Psoas muscle (tissue), 7 donors: ENCODE measurements at regions not wholly inside any gene's neighbourhood (a gene's known extent, or its start where the extent isn't known, plus 50 kb on each side); places are given as distances from the start of the nearest gene placed in this dataset.

ENCODE experiments used
- ATAC-seq, 4 donors: fragments of 200-7000 bp; cut with Tn5 transposase; one replicate each; pipeline ENCODE4 v1.9.1; 2020; ENCODE audit warnings: moderate library complexity in 3 of 4, mild to moderate bottlenecking in 2 of 4
- DNase-seq, 2 donors: peaks; one replicate each; pipeline ENCODE4 v3.0.0-alpha.2; 2020
- H3K27ac ChIP-seq: fragments of 200-600 bp; one replicate; pipeline ENCODE4 v1.8.0; 2022
- H3K27me3 ChIP-seq, 3 donors: fragments of 200-600 bp in 1 of 3; one replicate each; pipeline versions ENCODE4 v1.6.1 to v1.8.0; 2013 to 2022; ENCODE audit warnings: low read length in 2 of 3, mild to moderate bottlenecking in 2 of 3, moderate library complexity in 1 of 3; ENCODE audit not compliant: insufficient read depth in 3 of 3
- H3K36me3 ChIP-seq, 2 donors: fragments of 200-600 bp in 1 of 2; one replicate each; pipeline versions ENCODE4 v1.6.1 to v1.8.0; 2013 to 2022; ENCODE audit warnings: low read depth in 1 of 2, mild to moderate bottlenecking in 1 of 2, moderate library complexity in 1 of 2; ENCODE audit not compliant: insufficient read depth in 1 of 2
- H3K4me1 ChIP-seq: fragments of 200-600 bp; one replicate; pipeline ENCODE4 v1.8.0; 2022
- H3K4me3 ChIP-seq: fragments of 200-600 bp; one replicate; pipeline ENCODE4 v1.8.0; 2022; ENCODE audit warnings: mild to moderate bottlenecking
- H3K9me3 ChIP-seq: fragments of 200-600 bp; one replicate; pipeline ENCODE4 v1.8.0; 2022
- WGBS, 3 donors: extraction: QIAGEN DNeasy Blood & Tissue Kit; methylation state at CpG; one replicate each; pipeline versions ENCODE4 v1.1.6 to v1.1.7; 2013; 5-methylcytosine and 5-hydroxymethylcytosine counted together
- intact Hi-C, 2 donors: fragments of 100-400 bp; cut with DNase I; formaldehyde crosslinking; loops; one replicate each; pipeline versions ENCODE4 v1.11.0 to v1.14.2; 2022
- TF ChIP-seq, protein P1 (sequence below): fragments of 200-600 bp; IDR thresholded peaks from one replicate; pipeline ENCODE4 v1.8.0; 2022; ENCODE audit warnings: antibody characterized with exemption
- donor health status: healthy with polysubstance abuse.
- donor health status: DM: no; HTN: no; CAD: no; lungs with moderate emphysema.
- donor health status: Bipolar disorder and iron deficiency.
- donor health status: healthy.
- donor health status: DM: yes; HTN: yes; CAD: no.
- donor health status: DM: no; HTN: no; CAD: no.
- donor health status: DM: yes; HTN: yes; CAD: no.

DNA sequence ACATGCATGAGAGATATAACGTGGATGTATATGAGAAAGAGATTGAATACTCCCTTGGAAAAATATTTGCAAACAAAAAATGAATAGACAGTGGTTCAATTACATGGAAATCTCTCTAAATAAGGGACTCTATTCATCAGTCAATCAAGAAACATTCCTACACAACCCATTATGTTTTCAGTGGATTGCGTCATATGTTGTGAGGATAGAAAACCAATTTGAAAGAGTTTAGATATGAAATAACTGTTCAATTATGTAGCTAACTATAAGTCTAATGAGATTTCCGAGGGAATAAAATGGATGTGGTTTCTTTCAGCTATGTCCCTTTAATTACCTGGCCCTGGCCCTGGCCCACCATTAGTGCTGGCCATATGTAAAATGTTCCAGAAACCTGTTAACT lies 86.7 kb upstream of the TMCO5A start:
- Histone ChIP-seq H3K27ac (no peak overlapping the region), H3K4me1 (no peaks in the 10 kb centered on the region), H3K4me3 (no peak overlapping the region), H3K36me3 (no peaks in the 10 kb centered on the region), H3K27me3 (no peaks in the 10 kb centered on the region), H3K9me3 (no peaks in the 10 kb centered on the region)
- WGBS, 3 donors = 80 to 84% (median 83%) methylated on average over 3 of the region's 3 CpGs
- DNase-seq (no peak), ATAC-seq (no peak)
- TF ChIP-seq, protein P1, sequence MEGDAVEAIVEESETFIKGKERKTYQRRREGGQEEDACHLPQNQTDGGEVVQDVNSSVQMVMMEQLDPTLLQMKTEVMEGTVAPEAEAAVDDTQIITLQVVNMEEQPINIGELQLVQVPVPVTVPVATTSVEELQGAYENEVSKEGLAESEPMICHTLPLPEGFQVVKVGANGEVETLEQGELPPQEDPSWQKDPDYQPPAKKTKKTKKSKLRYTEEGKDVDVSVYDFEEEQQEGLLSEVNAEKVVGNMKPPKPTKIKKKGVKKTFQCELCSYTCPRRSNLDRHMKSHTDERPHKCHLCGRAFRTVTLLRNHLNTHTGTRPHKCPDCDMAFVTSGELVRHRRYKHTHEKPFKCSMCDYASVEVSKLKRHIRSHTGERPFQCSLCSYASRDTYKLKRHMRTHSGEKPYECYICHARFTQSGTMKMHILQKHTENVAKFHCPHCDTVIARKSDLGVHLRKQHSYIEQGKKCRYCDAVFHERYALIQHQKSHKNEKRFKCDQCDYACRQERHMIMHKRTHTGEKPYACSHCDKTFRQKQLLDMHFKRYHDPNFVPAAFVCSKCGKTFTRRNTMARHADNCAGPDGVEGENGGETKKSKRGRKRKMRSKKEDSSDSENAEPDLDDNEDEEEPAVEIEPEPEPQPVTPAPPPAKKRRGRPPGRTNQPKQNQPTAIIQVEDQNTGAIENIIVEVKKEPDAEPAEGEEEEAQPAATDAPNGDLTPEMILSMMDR = no peak
- intact Hi-C loops = no loop called here

DNA sequence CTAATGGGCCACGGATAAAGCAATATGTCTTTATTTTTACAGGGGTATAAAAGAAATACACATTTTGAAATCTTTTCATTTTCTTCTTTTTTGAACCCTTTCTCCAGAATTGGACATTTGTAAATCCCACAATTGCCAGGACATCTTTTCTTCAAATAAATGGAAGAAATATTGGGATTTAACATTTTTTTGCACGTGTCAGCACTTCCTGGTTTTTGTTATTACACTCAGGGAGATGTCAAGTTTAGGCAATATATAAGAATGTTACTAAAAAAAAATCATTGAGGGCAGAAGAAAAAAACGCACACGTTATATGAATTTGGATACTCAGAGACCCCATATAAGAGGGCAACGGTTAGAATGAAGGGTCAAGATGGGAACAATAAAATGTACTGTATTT lies 78.3 kb upstream of the TMCO5A start:
- H3K27ac ChIP-seq = no peak overlapping the region
- H3K4me3 ChIP-seq = no peak overlapping the region
- H3K36me3 ChIP-seq = no peaks in the 10 kb centered on the region
- DNase-seq = no peak
- intact Hi-C loops = no loop called here
- no peaks in the 10 kb centered on the region for H3K4me1 ChIP-seq
- no peak for ATAC-seq
- no peaks in the 10 kb centered on the region for H3K9me3 ChIP-seq
- TF ChIP-seq, protein P1 = no peak
- no peaks in the 10 kb centered on the region for H3K27me3 ChIP-seq
- 81 to 89% (median 86%) methylated on average over 5 of the region's 5 CpGs for WGBS, 3 donors

DNA sequence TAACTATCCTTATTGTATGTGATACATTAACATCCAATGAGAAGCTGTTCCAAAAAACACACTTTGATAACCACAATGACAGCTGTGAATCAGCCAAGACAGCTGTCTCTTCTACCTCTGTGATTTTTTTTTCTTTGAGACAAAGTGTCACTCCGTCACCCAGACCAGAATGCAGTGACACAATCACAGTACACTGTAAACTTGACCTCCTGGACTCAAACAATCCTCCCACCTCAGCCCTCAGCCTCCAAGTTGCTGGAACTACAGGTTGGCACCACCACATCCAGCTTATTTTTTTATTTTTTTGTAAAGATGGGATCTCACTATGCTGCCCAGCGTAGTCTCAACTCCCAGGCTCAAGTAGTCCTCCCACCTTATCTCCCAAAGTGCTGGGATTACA lies 73.5 kb upstream of the TMCO5A start:
- intact Hi-C loops = no loop called here
- Histone ChIP-seq H3K27me3 (no peaks in the 10 kb centered on the region), H3K36me3 (no peaks in the 10 kb centered on the region), H3K27ac (no peak overlapping the region), H3K4me1 (no peaks in the 10 kb centered on the region), H3K4me3 (no peak overlapping the region), H3K9me3 (no peaks in the 10 kb centered on the region)
- TF ChIP-seq, protein P1 = no peak
- WGBS, 3 donors = 87 to 94% (median 90%) methylated on average over 2 of the region's 2 CpGs
- no peak for ATAC-seq
- DNase-seq = no peak

DNA sequence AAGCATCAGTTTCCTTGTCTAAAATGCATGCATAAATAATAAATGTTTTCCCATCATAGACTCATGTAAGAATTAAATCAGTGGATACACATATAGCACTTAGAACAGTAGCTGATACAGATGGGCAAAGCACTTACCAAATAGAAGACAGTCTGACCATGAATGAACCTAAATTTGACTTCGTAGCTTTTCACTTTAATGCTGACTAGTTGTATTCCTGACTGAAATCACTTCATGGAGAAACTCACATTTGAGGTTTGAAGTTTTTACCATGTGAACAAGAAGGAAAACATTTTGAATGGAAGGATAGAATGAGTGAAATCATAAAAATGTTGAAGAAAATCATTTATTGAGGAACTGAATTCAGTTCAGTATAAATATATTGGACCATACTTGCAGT lies 68.8 kb upstream of the TMCO5A start:
- H3K4me1 ChIP-seq = no peaks in the 10 kb centered on the region
- 87 to 95% (median 87%) methylated on average over 1 of the region's 1 CpG for WGBS, 3 donors
- no peak for DNase-seq

DNA sequence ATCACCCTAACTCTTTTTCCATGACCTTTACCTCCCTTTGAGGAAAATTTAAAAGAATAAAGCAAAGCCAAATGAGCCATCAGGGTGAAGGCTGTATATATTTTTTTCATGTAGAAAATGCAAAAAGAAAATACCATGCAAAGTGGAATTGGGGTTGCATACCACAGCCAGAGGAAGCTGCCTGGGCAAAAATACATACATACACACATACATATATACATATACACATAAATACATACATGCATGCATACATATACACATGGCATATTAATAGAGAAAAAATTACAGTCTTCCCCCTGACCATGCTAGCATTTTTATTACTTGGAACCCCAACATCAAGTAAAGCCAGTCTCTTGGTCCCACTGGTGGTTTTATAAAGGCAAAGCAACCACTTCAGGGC lies 63.7 kb upstream of the TMCO5A start:
- ATAC-seq = no peak
- H3K4me1 ChIP-seq = no peaks in the 10 kb centered on the region
- intact Hi-C loops = no loop called here
- TF ChIP-seq, protein P1 = no peak
- H3K9me3 ChIP-seq = no peaks in the 10 kb centered on the region
- no peaks in the 10 kb centered on the region for H3K36me3 ChIP-seq
- peaks cover 0 to 2% (median 0%) of the 10 kb centered on the region in 3 donors for H3K27me3 ChIP-seq
- no peak for DNase-seq
- H3K27ac ChIP-seq = no peak overlapping the region
- no peak overlapping the region for H3K4me3 ChIP-seq

More for the DNA sequence above, 68.8 kb upstream of the TMCO5A start:
- no peaks in the 10 kb centered on the region for H3K9me3 ChIP-seq
- H3K36me3 ChIP-seq = no peaks in the 10 kb centered on the region
- peaks cover 0 to 2% (median 0%) of the 10 kb centered on the region in 3 donors for H3K27me3 ChIP-seq
- ATAC-seq = no peak
- no peak overlapping the region for H3K4me3 ChIP-seq
- intact Hi-C loops = no loop called here
- TF ChIP-seq, protein P1 = no peak
- no peak overlapping the region for H3K27ac ChIP-seq
